NCI-H748 (cell line): ENCODE measurements at regions not wholly inside any gene's neighbourhood (a gene's known extent, or its start where the extent isn't known, plus 50 kb on each side); places are given as distances from the start of the nearest gene placed in this dataset.
"Not testable (repeated sequence)": the region's sequence is repeated elsewhere in the genome, so short reads cannot be mapped to it uniquely, and the experiment has no call there.

Experiments used
- DNase-seq: peaks from one replicate; lab custom pipeline; 2025; ENCODE audit not compliant: unreplicated experiment; lab: John Stamatoyannopoulos, UW

DNA sequence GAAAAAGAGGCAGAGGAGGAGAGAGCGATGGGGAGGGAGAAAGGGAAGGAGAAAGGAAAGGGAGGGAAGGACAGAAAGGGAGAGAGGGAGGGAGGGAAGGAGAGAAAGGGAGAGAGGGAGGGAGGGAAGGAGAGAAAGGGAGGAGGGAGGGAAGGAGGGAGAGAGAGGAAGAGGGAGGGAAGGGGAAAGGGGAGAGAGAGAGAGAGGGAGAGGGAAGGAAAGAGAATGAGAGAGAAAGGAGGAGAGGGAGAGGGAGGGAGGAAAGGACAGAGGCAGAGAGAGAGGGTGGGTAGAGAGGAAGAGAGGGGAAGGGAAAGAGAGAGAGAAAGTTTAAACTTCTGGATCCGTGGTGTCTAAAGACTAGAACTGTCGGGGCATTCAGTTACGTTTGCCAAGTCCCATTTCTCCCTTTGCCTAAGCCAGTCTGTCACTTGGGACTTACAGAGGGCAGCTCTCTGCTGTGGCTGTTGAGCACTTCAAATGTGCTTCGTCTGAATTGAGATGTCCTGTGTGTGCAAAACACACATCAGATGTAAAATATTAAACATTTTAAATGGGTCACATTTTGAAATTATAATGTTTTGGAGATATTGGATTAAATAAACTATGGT lies 62.6 kb downstream of the PLXNA1 start:
- DNase-seq: no peak

DNA sequence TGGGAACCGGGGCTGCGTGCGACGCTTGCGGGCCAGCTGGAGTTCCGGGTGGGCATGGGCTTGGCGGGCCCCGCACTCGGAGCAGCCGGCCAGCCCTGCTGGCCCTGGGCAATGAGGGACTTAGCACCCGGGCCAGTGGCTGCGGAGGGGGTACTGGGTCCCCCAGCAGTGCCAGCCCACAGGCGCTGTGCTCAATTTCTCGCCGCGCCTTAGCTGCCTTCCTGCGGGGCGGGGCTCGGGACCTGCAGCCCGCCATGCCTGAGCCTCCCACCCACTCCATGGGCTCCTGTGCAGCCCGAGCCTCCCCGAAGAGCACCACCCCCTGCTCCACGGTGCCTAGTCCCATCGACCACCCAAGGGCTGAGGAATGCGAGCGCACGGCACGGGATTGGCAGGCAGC lies 63.8 kb downstream of the PLXNA1 start:
- not testable (repeated sequence) for DNase-seq

DNA sequence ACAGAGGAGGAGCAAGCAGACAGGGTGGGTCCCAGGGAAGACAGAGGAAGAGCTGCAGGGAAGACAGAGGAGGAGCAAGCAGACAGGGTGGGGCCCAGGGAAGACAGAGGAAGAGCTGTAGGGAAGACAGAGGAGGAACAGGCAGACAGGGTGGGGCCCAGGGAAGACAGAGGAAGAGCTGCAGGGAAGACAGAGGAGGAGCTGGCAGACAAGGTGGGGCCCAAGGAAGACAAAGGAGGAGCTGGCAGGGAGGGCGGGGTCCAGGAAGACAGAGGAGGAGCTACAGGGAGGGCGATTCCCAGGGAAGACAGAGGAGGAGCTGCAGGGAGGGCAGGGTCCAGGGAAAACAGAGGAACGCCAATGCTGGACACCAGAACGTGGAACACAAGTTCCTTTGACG lies 66.5 kb downstream of the PLXNA1 start:
- no peak for DNase-seq

DNA sequence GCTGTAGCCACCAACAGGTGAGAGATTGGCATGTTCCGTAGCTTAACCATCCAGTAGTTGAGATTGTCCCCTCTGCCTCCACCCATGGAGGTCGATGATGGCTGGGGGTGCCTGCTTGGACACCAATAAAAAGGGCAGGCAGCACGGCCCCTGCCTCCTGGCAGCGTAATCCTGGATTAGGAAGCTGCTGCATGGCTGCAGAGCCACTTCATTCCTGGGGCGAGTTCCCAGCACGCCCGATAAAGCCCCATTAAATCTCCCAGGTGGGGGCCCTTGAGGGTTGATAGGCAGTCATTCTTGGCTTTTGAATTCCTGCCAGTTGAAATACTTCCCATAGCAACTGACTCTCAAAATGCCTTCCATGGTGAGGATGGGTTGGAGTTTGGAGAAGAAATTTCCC lies 67.8 kb downstream of the PLXNA1 start:
- DNase-seq: no peak

DNA sequence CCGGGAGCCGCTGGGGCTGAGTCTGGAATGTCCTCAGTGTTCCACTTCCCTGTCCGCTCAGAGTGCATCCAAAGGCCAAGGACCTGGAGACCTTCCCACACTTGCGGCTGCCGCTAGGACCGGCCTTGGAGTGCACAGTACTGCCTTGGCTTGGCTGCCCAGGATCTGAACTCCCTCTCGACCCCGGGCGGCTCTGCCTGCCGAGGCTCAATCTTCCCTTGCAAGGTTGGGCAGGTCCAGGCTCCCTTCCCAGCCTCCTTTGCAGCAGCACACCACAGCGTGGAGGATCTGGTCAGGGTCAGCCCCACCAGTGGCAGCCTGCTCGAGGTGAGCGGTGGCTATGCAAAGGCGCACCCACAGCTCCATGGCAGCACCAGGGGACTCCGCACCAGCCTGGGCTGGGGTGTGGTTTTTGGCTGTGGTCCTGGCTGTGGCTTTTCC lies 69.2 kb downstream of the PLXNA1 start:
- no peak for DNase-seq

DNA sequence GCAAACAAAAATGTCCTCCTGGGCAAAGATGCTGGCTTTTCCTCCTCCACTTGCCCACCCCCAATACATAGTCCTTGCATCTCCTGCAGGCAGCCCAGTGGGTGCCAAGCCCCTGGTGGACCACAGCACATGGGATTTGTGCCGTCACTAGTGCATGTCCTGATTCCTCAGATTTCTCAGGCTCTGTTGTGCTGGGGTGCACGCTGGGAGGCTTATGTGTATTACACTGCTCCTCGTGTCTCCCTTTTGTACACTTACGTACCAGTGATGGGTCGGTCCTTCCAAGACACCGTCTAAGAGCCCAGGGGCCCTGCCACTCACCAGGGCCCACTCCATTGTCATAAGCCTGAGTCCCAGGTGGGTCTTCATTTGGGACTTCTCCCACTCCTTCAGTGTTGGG lies 70.1 kb downstream of the PLXNA1 start:
- DNase-seq: no peak

DNA sequence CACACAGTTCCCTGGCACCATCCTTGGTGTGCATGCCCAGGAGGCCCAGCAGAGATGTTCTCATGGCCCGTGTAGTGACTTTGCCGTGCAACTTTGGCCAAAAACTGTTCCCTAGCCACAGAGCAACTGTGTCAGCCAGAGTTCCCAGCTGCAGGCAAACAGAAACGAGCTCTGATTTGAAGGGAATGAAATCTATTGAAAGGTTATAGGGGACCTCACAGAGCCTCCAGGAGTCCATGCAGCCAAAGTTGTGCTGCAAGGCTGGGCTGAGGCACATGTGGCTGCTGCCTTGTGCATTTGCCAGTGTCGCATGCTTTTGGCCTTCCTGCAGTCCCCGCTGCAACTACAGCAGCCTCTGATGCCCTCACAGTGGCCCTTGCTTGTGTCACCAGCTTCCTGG lies 70.5 kb downstream of the PLXNA1 start:
- no peak for DNase-seq

DNA sequence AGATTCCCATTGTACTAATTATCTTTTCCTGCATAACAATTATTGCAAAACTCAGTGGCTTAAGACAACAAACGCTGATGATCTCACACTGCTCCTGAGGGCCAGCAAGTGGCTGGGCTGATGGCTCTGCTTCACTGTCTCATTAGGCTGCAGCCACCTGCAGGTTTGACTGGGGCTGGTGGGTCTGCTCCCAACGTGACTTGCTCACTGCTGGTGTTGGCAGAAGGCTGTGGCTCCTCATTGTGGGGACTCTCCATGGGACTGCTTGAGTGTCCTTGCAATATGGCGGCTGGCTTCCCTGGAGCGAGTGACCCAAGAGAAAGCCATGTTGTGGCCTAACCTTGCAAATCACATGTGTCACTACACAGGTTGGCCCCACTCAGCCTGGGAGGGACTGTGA lies 71.1 kb downstream of the PLXNA1 start:
- no peak for DNase-seq

DNA sequence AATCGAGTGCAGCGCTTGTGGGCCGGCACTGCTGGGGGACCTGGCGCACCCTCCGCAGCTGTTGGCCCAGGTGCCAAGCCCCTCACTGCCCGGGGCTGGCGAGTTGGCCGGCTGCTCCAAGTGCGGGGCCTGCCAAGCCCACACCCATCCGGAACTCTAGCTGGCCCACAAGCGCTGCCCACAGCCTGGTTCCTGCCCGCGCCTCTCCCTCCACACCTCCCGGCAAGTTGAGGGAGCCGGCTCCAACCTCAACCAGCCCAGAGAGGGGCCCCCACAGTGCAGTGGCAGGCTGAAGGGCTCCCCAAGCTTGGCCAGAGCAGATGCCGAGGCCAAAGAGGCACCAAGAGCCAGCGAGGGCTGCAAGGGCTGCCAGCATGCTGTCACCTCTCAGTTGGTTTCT lies 73.4 kb downstream of the PLXNA1 start:
- DNase-seq: no peak

DNA sequence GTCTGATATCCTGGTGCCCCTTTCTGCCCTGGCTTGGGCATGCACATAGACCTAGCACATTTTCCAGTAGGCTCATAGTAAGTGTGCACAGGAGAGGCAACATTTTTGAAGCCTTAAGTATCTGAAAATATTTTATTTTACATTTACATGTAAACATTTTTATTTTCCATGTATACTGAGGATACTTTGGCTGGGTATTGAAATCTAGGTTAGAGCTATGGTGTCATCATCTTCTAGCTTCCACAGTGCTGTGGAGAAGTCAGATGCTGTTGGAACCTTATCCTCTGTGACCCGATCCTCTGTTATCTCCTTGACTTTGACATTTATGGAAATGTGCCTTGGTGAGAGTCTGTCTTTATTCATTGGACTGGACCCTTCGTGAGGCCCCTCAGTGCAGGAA lies 74.1 kb downstream of the PLXNA1 start:
- DNase-seq: no peak

DNA sequence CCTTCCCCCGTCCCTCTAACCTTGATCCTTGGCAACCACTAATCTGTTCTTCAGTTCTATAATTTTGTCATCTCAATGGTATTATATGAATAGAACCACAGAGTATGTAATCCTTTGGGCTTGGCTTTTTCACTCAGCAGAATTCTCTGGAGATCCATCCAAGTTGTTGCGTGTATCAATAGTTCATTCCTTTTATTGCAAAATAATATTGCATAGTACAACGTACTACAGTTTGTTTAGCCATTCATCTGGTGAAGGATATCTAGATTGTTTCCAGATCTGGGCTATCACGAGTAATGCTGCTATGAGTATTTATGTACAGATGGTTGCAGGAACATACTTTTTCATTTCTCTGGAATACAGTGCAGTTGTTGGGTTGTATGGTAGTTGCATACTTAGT lies 76.2 kb downstream of the PLXNA1 start:
- no peak for DNase-seq

DNA sequence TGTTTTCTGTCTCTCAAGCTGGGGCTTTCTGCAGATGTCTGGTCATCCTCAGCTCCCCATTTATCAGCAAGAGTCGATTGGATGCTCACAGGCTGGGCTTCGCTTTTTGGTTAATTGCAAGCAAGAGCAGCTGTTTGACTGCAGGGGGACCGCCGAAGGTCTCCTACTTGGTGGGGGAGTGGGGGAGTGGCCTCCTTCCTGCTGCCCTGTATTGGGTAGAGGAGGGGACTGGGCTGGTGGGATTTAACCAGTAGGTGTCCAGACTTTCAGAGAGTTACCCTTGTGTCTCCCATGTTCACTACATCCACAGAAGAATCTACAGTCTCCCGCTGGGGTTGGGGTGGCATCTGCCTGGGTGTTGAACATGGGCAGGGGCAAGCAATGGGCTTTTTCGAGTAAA lies 78.7 kb downstream of the PLXNA1 start:
- no peak for DNase-seq

DNA sequence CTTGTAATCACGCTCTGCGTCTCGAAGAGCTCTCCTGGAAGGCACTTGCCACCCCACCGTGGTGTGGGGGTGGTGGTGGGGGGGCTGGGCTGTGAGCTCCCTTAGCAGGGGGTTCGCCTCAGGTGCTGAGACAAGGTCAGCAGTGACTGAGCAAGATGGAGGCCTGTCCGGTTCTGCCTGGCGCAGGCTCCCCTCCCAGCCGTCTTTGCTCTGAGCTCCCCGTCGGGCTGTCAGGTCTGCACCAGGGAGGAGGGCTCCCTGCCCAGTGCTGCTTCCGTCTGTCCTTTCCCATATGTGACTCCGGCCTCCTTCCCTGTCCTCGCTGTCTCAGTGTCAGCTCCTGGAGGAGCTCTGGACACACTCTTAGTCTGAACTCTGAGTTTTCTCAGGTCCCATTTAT lies 80.0 kb downstream of the PLXNA1 start:
- DNase-seq: no peak

DNA sequence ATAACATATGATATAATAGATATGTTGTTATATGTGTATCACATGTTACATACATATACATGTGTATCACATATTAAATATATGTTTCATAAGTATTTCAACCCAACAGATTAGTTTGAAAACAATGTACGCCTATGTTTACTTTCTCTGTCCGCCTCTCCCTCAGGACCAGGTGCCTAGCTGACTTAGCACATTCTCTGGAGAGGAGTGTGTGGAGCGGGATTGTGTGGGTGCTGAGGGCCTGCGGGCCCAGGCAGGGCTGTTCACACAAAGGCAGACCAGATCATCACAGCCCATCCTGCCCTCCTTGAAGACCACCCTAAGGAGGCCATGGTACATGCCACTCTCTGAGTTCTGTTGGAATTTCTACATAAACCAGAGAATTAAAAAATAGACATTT lies 81.0 kb downstream of the PLXNA1 start:
- DNase-seq: no peak

DNA sequence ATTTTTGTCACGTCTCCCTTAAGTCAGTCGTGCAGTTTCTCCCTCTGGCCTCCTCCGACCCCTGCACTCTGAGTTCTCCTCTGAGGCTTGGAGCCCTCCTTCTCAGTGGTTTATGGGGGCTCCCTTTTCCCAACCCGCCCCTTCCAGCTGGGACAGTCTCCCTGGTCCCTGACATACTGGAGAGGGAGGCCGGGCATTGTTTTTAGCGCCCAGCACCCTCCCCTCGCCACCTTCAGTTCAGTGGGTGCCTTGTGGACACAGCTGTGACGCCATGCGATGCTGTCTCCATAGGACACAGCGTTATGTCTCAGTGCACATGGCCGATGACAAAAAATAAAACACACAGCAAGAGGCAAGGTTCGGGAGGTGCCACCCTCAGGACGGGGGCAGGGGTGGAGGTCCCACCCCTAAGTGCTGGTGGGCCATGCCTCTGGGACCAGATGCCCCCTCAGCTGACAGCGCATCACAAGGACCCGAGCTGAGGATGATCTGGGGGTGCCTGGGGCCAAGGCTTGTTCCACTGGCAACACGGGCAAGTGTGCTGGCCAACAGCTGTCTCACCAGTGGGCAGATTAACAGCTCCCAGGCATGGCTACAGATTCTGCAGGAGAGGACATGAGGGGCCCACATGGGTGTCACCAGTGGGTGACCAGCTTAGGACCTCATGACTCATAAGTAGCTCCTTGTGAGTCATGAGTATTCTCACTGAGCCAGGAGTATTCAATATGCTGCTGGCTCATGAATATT lies 81.6 kb downstream of the PLXNA1 start:
- no peak for DNase-seq

DNA sequence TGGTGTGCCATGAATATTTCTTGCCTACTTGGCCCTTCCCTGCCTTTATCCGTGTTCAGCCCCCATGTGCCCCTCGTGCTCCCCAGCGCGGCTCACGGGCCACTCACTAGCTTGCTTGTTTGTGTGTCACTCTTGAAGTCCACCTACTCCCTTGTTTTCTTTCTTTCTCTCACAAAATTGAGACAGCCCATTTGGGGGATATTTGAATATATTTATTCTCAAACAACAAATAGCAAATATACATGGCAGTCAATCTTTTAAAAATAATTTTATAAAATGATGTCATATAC lies 82.2 kb downstream of the PLXNA1 start:
- no peak for DNase-seq

DNA sequence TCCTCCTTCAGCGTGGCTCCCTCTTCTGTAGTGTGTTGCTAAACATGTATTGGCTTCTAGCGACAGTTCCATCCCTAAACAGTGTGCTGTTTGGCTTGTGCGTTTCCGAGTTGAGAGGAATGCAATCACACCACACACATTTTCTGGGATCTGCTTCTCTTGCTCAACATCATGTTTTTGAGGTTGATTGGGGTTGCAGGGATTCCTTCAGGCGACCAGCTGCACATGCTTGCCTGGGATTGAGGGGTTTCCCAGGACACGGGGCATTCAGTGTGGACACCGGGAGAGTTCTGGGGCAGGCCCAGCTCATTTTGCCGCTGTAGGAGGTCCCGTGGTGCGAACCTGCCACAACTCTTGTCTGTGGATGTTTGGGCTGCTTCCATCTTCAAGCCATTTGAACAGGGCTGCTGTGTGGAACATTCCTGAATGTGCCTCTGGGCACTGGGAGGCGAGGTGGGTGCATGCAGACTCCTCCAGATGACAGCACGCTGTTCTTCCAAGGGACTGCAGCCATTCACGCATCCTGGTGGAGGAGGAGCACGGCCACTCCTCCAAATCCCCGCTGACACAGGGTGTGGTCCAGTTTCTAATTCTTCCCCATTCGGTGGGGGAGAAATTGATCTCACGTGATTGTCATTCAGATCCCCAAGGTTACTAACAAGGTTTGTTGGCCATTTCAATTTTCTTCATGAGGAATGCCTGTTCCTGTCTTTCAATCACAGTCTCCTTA lies 82.8 kb downstream of the PLXNA1 start:
- no peak for DNase-seq

DNA sequence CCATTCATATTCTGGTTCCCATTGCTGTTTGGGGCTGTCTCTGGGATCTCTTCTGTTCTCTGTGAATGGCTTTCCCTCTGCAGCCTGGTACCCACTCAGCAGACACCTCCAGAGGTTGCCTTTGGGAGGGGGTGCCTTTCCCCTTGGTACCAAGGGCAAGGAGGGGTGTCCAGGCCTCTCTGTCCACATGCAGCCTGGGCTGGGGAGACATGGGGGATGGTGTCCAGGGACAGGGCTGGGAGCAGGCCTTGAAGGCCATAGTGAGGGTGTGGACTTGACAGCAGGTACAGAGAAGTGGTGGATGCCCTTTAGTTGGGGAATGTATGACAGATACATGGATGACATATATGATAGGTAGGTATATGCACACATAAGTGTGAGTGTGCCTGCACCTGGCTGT lies 83.7 kb downstream of the PLXNA1 start:
- DNase-seq: no peak

DNA sequence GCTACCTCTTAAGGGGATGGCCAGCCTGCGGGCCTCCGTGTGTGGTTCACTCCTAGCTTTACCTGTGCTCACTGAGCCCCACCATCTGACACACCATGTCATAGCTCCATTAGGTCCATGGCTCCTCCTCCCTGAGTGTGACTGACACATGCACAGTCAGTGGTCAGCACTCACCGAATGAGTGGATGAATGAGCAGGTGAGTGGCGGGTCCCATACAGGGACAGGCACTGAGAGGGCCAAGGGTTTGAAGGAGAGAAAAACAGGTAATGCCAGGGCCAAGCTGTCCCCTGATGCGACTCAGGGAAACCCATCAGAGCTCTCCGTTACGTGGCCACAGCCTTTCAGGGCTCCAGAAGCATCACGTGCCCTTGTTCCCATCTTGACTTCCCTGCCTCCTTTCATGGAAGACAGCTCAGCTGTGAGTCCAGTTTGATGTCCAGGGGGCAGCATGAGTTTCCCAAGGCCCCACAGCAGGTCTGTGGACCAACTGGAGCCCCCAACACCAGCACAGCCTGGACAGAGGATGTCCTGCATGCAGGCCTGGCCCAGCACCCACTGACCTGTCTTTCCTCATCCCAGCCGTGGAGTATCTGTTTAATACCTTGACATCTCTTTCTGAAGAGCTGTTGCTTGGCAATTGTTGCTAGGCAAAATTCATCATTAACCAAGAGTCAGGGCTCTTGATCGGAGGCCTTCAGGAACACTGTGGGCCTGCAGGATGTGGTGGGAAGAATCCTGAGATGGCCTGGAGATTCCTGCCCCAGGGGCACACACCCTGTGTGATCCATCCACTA lies 84.4 kb downstream of the PLXNA1 start:
- DNase-seq: peak; percentile 50

DNA sequence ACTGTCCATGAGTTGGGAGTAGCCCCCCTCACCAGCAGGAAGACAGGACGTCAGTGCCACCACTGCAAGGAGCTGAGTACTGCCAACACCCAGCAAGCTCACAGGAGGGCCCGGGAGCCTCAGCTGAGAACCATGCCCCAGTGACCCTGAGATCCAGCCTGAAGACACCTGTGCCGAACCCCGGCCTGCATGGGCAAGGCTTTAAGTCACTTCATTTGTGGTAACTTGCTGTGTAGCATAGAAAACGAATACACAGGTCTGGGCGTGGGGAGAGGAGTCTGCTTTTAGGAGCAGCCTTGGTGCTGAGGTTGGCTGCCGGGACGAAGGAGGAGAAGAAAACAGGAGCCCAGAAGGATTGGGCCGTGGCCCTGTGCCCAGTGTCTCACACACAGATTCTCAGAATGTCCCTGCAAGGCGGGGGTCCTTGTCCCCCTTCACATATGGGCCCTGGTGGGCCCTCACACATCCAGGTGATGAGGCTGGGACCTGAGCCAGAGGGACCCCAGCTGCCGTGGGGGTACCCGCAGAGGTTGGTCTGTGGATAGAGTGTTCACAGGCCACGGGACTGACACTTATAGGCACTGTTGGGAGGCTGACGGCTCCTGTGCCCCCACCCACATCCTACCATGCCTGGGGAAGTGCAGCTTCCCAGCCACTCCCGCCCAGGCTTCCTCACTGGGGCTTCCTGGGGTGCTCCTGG lies 85.3 kb downstream of the PLXNA1 start:
- DNase-seq: no peak

DNA sequence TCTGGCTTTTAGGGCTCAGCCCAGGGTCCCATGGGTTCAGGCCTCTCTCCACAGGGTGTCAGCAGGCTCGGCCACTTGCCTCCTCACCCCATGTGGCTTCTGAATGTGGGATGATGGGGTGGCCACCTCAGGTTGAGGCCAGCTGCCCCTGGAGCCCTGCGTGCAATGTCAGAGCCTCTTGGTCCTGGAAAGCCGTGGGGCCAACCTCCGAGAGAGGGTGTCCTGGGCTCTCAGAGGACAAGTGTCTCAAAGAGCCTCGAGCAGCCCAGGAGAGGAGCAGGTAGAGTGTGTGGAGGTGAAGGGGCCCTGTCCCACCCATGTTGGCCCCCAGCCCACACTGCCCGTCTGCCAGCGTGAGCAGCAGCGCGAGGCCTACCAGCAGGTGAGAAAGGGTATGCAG lies 86.0 kb downstream of the PLXNA1 start:
- no peak for DNase-seq
